Common myeloid progenitor, CD34-positive (primary cell): ENCODE measurements at regions not wholly inside any gene's neighbourhood (a gene's known extent, or its start where the extent isn't known, plus 50 kb on each side); places are given as distances from the start of the nearest gene placed in this dataset.

Experiments
- CTCF ChIA-PET: fragments of 350-600 bp; sonication (Branson Sonifier 250); formaldehyde crosslinking; loops from one replicate; lab custom pipeline; 2021; ENCODE audit warnings: antibody characterized with exemption; lab: Charles Lee
- POLR2A ChIA-PET: fragments of 350-600 bp; sonication (Branson Sonifier 250); formaldehyde crosslinking; loops from one replicate; lab custom pipeline; 2021; ENCODE audit warnings: antibody characterized with exemption; lab: Charles Lee
- DNase-seq, 3 donors: peaks; one replicate each; pipeline versions ENCODE4 v3.0.0 to v3.0.0-alpha.2; 2013
- H3K27ac ChIP-seq, 2 experiments: 1 replicate in 1 of 2; 2 replicates in 1 of 2; pipeline ENCODE4 v1.7.0; 2013; ENCODE audit warnings: inconsistent platforms in 2 of 2, low read length in 2 of 2, mild to moderate bottlenecking in 2 of 2, low read depth in 1 of 2, moderate library complexity in 1 of 2; ENCODE audit not compliant: severe bottlenecking in 2 of 2, insufficient read depth in 1 of 2, poor library complexity in 1 of 2
- H3K27me3 ChIP-seq, 5 experiments: replicated peaks in 2 of 5; 1 replicate in 3 of 5; 2 replicates in 2 of 5; pipeline versions ENCODE4 v1.6.1 to v1.7.0; 2013; ENCODE audit warnings: low read length in 4 of 5, mild to moderate bottlenecking in 2 of 5, moderate library complexity in 2 of 5, inconsistent platforms in 1 of 5; ENCODE audit not compliant: insufficient read depth in 5 of 5, control insufficient read depth in 4 of 5
- H3K36me3 ChIP-seq, 4 experiments: 1 replicate in 2 of 4; 2 replicates in 2 of 4; pipeline versions ENCODE4 v1.6.1 to v1.7.0; 2013; ENCODE audit warnings: low read length in 3 of 4, control low read depth in 1 of 4, mild to moderate bottlenecking in 1 of 4; ENCODE audit not compliant: control insufficient read depth in 4 of 4, insufficient read depth in 4 of 4
- H3K4me1 ChIP-seq, 4 experiments: 1 replicate in 3 of 4; 2 replicates in 1 of 4; pipeline versions ENCODE4 v1.6.1 to v1.7.1; 2013; ENCODE audit warnings: low read length in 3 of 4, mild to moderate bottlenecking in 3 of 4, control low read depth in 1 of 4, inconsistent platforms in 1 of 4, moderate library complexity in 1 of 4; ENCODE audit not compliant: control insufficient read depth in 4 of 4, insufficient read depth in 4 of 4; ENCODE audit errors: control extremely low read depth in 1 of 4
- H3K4me3 ChIP-seq, 7 experiments: 1 replicate in 4 of 7; 2 replicates in 3 of 7; pipeline versions ENCODE4 v1.5.1 to v1.7.0; 2013; ENCODE audit warnings: mild to moderate bottlenecking in 7 of 7, low read length in 6 of 7, moderate library complexity in 6 of 7, inconsistent platforms in 2 of 7, low read depth in 2 of 7, control low read depth in 1 of 7; ENCODE audit not compliant: insufficient read depth in 4 of 7, control insufficient read depth in 1 of 7; ENCODE audit errors: extremely low read depth in 1 of 7
- H3K9me3 ChIP-seq, 5 experiments: 1 replicate in 4 of 5; 2 replicates in 1 of 5; pipeline versions ENCODE4 v1.6.1 to v1.7.1; 2013; ENCODE audit warnings: low read length in 4 of 5, mild to moderate bottlenecking in 2 of 5, inconsistent platforms in 1 of 5, low read depth in 1 of 5, moderate library complexity in 1 of 5; ENCODE audit not compliant: control insufficient read depth in 4 of 5, insufficient read depth in 2 of 5; ENCODE audit errors: control extremely low read depth in 1 of 5
- WGBS: methylation state at CpG from one replicate; pipeline ENCODE4 v1.1.5; 2013; ENCODE audit not compliant: insufficient coverage; 5-methylcytosine and 5-hydroxymethylcytosine counted together

GRCh38 chr5:74054641-74055421 is 428.8 kb downstream of the ARHGEF28 start:
- no peak overlapping the region for H3K4me3 ChIP-seq
- H3K4me1 ChIP-seq = no peaks in the 10 kb centered on the region
- POLR2A ChIA-PET = no interaction called here
- H3K27ac ChIP-seq = no peak overlapping the region
- CTCF ChIA-PET = no interaction called here
- H3K27me3 ChIP-seq = peaks cover 0 to 5% (median 0%) of the 10 kb centered on the region in 5 experiments
- WGBS = 100% methylated on average over 3 of the region's 5 CpGs
- no peaks in the 10 kb centered on the region for H3K36me3 ChIP-seq
- no peak for DNase-seq
- no peaks in the 10 kb centered on the region for H3K9me3 ChIP-seq

- ChIA-PET POLR2A (no interaction called here), CTCF (no interaction called here)
- Histone ChIP-seq H3K27me3 (peaks cover 0 to 5% (median 0%) of the 10 kb centered on the region in 5 experiments), H3K9me3 (no peaks in the 10 kb centered on the region), H3K27ac (no peak overlapping the region), H3K4me3 (no peak overlapping the region), H3K4me1 (no peaks in the 10 kb centered on the region), H3K36me3 (no peaks in the 10 kb centered on the region)
- 100% methylated on average over 3 of the region's 5 CpGs for WGBS
- no peak for DNase-seq
Observed at GRCh38 chr5:74054139-74054538, 428.1 kb downstream of the ARHGEF28 start.

GRCh38 chr5:74052441-74053221 is 426.6 kb downstream of the ARHGEF28 start:
- ChIA-PET CTCF (interaction anchor here (1.3 kb wide), 1 partner anchor 31 kb away, joined by 3 read pairs; no protein-coding TSS in a partner anchor), POLR2A (no interaction called here)
- Histone ChIP-seq H3K4me1 (no peaks in the 10 kb centered on the region), H3K4me3 (no peak overlapping the region), H3K36me3 (no peaks in the 10 kb centered on the region), H3K27ac (no peak overlapping the region), H3K27me3 (peaks cover 0 to 5% (median 0%) of the 10 kb centered on the region in 5 experiments), H3K9me3 (no peaks in the 10 kb centered on the region)
- WGBS = 95% methylated on average over 5 of the region's 7 CpGs
- no peak for DNase-seq

GRCh38 chr5:74051076-74051475 is 425.1 kb downstream of the ARHGEF28 start:
- CTCF ChIA-PET = no interaction called here
- H3K4me1 ChIP-seq = no peaks in the 10 kb centered on the region
- peaks cover 0 to 5% (median 0%) of the 10 kb centered on the region in 5 experiments for H3K27me3 ChIP-seq
- no peaks in the 10 kb centered on the region for H3K9me3 ChIP-seq
- no peak overlapping the region for H3K4me3 ChIP-seq
- whole genome bisulfite sequencing = 83% methylated on average over 1 of the region's 2 CpGs
- H3K27ac ChIP-seq = no peak overlapping the region
- H3K36me3 ChIP-seq = no peaks in the 10 kb centered on the region
- POLR2A ChIA-PET = no interaction called here
- no peak for DNase-seq

- WGBS = 100% methylated on average over 2 of the region's 5 CpGs
- no peak overlapping the region for H3K4me3 ChIP-seq
- ChIA-PET CTCF (no interaction called here), POLR2A (no interaction called here)
- H3K27ac ChIP-seq = no peak overlapping the region
- no peaks in the 10 kb centered on the region for H3K36me3 ChIP-seq
- no peaks in the 10 kb centered on the region for H3K27me3 ChIP-seq
- no peaks in the 10 kb centered on the region for H3K9me3 ChIP-seq
- no peak for DNase-seq
- no peaks in the 10 kb centered on the region for H3K4me1 ChIP-seq
Observed at GRCh38 chr5:74044936-74045335, 418.9 kb downstream of the ARHGEF28 start.

GRCh38 chr5:74042959-74043358 is 417.0 kb downstream of the ARHGEF28 start:
- DNase-seq = no peak
- no peak overlapping the region for H3K4me3 ChIP-seq
- H3K36me3 ChIP-seq = no peaks in the 10 kb centered on the region
- no peaks in the 10 kb centered on the region for H3K4me1 ChIP-seq
- WGBS = 96% methylated on average over 4 of the region's 4 CpGs
- no peaks in the 10 kb centered on the region for H3K27me3 ChIP-seq
- ChIA-PET POLR2A (interaction anchor here (0.9 kb wide), 1 partner anchor 463 kb away, joined by 3 read pairs; no protein-coding TSS in a partner anchor), CTCF (no interaction called here)
- H3K27ac ChIP-seq = no peak overlapping the region
- H3K9me3 ChIP-seq = no peaks in the 10 kb centered on the region

- ChIA-PET POLR2A (interaction anchor here (0.9 kb wide), 1 partner anchor 463 kb away, joined by 3 read pairs; no protein-coding TSS in a partner anchor), CTCF (interaction anchor here (0.8 kb wide), 1 partner anchor 19 kb away, joined by 3 read pairs; no protein-coding TSS in a partner anchor)
- Histone ChIP-seq H3K27ac (no peak overlapping the region), H3K4me1 (no peaks in the 10 kb centered on the region), H3K27me3 (no peaks in the 10 kb centered on the region), H3K36me3 (no peaks in the 10 kb centered on the region), H3K4me3 (no peak overlapping the region), H3K9me3 (no peaks in the 10 kb centered on the region)
- 99% methylated on average over 7 of the region's 7 CpGs for WGBS
- no peak for DNase-seq
Observed at GRCh38 chr5:74042559-74042958, 416.6 kb downstream of the ARHGEF28 start.
